Mesothelial cell of epicardium (in vitro differentiated cells): ENCODE measurements at regions not wholly inside any gene's neighbourhood (a gene's known extent, or its start where the extent isn't known, plus 50 kb on each side); places are given as distances from the start of the nearest gene placed in this dataset.
A peak's percentile ranks its signal among the peaks of the same experiment; 100 is the strongest.

Source experiments
- DNase-seq, 2 experiments: peaks; one replicate each; pipeline ENCODE4 v3.0.0; 2021; ENCODE audit warnings: low spot score in 2 of 2; ENCODE audit not compliant: unreplicated experiment in 2 of 2
- H3K27ac Mint-ChIP-seq: 2 replicates; pipeline ENCODE4 v1.8.0; 2021; ENCODE audit warnings: mixed read lengths
- H3K27me3 Mint-ChIP-seq: 2 replicates; pipeline ENCODE4 v1.8.0; 2021; ENCODE audit warnings: low read depth, mixed read lengths
- H3K36me3 Mint-ChIP-seq: 2 replicates; pipeline ENCODE4 v1.8.0; 2021; ENCODE audit warnings: mixed read lengths
- H3K4me1 Mint-ChIP-seq: 2 replicates; pipeline ENCODE4 v1.8.0; 2021; ENCODE audit warnings: mixed read lengths
- H3K4me3 Mint-ChIP-seq: 2 replicates; pipeline ENCODE4 v1.8.0; 2021; ENCODE audit warnings: mild to moderate bottlenecking, moderate library complexity, mixed read lengths
- H3K9me3 Mint-ChIP-seq: 2 replicates; pipeline ENCODE4 v1.8.0; 2021; ENCODE audit warnings: mixed read lengths
- CTCF ChIP-seq: fragments of 200-600 bp; sonication (generic); IDR thresholded peaks from one replicate; pipeline ENCODE4 v1.5.0; 2021; ENCODE audit warnings: antibody characterized with exemption; ENCODE audit not compliant: unreplicated experiment
- microRNA-seq: library from miRNA; unstranded; fragments of <30 nt; microRNA quantifications from one replicate; pipeline ENCODE4 v1.2.0, GENCODE V29; 2021; ENCODE audit warnings: inconsistent platforms, mixed read lengths

- no peak for TF ChIP-seq CTCF
- Mint-ChIP-seq H3K4me1 (no peaks in the 10 kb centered on the region), H3K27ac (no peak overlapping the region), H3K9me3 (peaks cover 6% of the 10 kb centered on the region), H3K4me3 (no peak overlapping the region), H3K27me3 (no peaks in the 10 kb centered on the region), H3K36me3 (no peaks in the 10 kb centered on the region)
- no peak for DNase-seq
Measured at GRCh38 chr7:131274986-131275385, 52.7 kb upstream of the MKLN1 start.

- H3K4me1 Mint-ChIP-seq, result no peaks in the 10 kb centered on the region
- no peak for DNase-seq
- H3K4me3 Mint-ChIP-seq, result no peak overlapping the region
- no peak overlapping the region for H3K27ac Mint-ChIP-seq
- TF ChIP-seq CTCF, result no peak
- no peaks in the 10 kb centered on the region for H3K27me3 Mint-ChIP-seq
- peaks cover 10% of the 10 kb centered on the region for H3K9me3 Mint-ChIP-seq
- no peaks in the 10 kb centered on the region for H3K36me3 Mint-ChIP-seq
Measured at GRCh38 chr7:131276190-131276589, 51.5 kb upstream of the MKLN1 start.

GRCh38 chr7:131276748-131277147 is 50.9 kb upstream of the MKLN1 start:
- TF ChIP-seq CTCF, result no peak
- no peak overlapping the region for H3K27ac Mint-ChIP-seq
- H3K4me1 Mint-ChIP-seq, result no peaks in the 10 kb centered on the region
- no peaks in the 10 kb centered on the region for H3K36me3 Mint-ChIP-seq
- peaks cover 10% of the 10 kb centered on the region for H3K9me3 Mint-ChIP-seq
- H3K4me3 Mint-ChIP-seq, result no peak overlapping the region
- no peaks in the 10 kb centered on the region for H3K27me3 Mint-ChIP-seq
- DNase-seq, result no peak

Small RNAs in the stretch of these regions (microRNA-seq; reads per million reads assigned to microRNA genes)
- 451 reads per million, percentile 74 among the genes with 10 or more reads in this experiment for gene MIR29A
